DOHH2 (cell line): ENCODE measurements at regions not wholly inside any gene's neighbourhood (a gene's known extent, or its start where the extent isn't known, plus 50 kb on each side); places are given as distances from the start of the nearest gene placed in this dataset.

Source experiments
- EZH2phosphoT487 ChIP-seq: fragments of 200-600 bp; sonication (generic); IDR thresholded peaks from 2 replicates; pipeline ENCODE4 v1.6.1; 2017; ENCODE audit warnings: borderline replicate concordance, mild to moderate bottlenecking, antibody characterized with exemption, low read length, moderate library complexity, mixed read lengths
- TF ChIP-seq, protein P1 (sequence below): fragments of 200-600 bp; sonication (generic); IDR thresholded peaks from one replicate; pipeline ENCODE4 v1.5.1; 2014; ENCODE audit warnings: antibody characterized with exemption, mild to moderate bottlenecking, low read depth, low read length; ENCODE audit not compliant: poor library complexity, severe bottlenecking

DNA sequence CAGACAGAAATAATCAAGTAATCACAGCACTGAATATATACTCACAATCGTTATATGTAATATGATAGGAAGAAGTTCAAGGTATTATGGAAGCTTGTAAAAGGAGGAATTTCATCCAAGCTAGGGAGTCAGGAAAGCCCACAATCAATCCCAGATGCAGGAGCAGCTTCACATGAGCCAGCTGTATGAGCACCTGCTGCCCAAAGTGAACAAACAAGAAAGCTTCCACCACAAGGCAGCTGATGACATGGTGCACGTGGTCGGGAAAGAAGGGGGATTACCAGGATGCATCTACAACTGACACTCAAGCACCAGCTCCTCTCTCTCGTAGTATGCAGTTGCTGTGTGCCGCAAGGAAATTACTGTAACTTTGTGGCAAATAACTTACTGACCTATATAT, 225.2 kb downstream of the XPNPEP1 start:
- TF ChIP-seq, protein P1, sequence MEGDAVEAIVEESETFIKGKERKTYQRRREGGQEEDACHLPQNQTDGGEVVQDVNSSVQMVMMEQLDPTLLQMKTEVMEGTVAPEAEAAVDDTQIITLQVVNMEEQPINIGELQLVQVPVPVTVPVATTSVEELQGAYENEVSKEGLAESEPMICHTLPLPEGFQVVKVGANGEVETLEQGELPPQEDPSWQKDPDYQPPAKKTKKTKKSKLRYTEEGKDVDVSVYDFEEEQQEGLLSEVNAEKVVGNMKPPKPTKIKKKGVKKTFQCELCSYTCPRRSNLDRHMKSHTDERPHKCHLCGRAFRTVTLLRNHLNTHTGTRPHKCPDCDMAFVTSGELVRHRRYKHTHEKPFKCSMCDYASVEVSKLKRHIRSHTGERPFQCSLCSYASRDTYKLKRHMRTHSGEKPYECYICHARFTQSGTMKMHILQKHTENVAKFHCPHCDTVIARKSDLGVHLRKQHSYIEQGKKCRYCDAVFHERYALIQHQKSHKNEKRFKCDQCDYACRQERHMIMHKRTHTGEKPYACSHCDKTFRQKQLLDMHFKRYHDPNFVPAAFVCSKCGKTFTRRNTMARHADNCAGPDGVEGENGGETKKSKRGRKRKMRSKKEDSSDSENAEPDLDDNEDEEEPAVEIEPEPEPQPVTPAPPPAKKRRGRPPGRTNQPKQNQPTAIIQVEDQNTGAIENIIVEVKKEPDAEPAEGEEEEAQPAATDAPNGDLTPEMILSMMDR = no peak
- no peak for TF ChIP-seq EZH2phosphoT487
